Nucleus accumbens (tissue), 56 donors: ENCODE measurements at regions not wholly inside any gene's neighbourhood (a gene's known extent, or its start where the extent isn't known, plus 50 kb on each side); places are given as distances from the start of the nearest gene placed in this dataset.

Experiments used
- DNase-seq, 56 donors: peaks; one replicate each; lab custom pipeline; 2025; lab: John Stamatoyannopoulos, UW

DNA sequence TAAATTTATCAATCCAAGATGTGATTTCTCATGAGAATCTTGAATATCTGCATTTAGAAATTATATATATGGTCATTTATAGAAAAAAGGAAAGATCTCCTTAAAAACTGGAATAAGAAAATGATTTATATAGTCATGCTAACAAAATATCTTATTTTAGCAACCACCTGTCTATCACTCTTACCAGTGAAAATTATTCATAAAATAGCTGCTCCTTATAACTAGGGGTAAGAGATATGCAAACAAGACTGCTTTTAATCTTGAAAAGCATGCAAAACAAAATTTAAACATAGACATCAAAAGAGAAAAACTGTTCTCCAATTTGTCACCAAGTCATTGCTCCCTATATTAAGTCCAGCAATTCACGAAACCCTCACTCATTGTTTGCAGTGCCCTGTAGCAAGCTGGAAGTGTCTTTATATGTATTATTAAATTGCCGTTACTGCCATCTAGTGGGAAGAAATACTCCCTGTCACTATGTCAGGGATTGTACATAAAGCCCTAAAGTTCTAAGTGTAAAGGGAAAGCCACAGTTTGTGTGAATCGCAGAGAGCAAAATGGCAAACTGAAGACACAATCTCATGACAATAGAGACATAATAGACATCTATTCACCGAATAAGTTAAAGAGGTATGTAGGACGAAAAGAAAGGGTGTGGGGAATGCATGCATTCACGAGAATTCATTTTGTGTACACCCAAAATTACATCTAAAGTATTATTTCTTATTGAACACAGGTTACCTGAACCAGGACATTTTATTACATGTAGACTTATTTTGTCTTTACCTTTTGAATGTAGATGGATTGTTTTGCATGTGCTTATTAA, 600.5 kb downstream of the USP25 start:
- DNase-seq: peak in 14 of 56 donors; percentile 5 to 66 (median 18)

DNA sequence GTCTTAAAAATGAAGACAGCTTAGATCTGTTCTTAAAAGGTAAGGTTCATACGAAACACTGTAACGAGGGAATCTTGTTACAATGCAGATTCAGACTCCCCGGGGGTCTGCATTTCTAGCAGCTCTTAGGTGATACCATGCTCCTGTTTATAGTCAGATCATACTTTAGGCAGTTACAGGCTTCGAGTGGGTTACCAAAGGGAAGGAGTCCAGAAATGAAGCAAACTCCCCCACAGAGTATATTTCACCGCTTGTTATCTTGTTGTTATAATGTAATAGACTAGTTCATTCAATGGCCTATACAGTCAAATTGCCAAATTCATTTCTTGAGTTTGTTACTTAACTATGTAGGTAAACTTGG, 601.1 kb downstream of the USP25 start:
- no peak for DNase-seq

DNA sequence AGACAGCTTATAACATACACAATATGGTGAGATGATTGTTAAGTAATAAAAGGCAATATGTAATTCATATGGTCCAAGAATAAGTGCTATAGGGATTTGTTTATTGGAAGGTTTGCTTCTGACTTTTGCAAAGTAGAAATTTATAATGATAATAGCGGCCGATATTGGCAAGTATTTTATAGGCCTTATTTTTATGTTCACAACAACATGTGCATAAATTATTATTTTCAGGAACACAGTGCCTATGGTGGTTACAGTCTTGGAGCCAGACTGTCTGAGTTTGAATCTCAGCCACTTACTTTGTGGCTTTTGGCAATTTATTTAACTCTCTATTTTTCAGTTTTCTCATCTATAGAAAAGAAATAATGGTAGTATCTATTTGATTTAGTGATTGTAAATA, 607.5 kb downstream of the USP25 start:
- DNase-seq: no peak

DNA sequence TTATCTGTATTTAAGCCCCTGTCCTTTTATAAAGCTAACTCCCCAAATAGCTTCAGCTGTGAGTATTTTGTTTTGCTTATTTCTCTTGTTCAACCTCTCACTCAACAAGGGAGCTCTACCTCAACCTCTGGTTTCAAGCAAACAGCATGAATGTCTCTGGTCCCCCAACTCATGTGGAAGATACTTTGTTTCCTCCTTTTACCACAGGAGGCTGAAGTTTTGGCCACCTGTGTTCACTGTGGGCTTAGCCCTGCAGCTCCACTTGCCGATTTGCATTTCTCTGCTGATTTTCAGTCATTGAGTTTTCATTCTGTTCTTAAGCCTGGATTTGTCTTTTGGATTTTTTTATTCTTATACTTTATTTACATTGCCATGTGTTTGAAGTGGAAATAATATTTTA, 613.1 kb downstream of the USP25 start:
- DNase-seq: no peak

DNA sequence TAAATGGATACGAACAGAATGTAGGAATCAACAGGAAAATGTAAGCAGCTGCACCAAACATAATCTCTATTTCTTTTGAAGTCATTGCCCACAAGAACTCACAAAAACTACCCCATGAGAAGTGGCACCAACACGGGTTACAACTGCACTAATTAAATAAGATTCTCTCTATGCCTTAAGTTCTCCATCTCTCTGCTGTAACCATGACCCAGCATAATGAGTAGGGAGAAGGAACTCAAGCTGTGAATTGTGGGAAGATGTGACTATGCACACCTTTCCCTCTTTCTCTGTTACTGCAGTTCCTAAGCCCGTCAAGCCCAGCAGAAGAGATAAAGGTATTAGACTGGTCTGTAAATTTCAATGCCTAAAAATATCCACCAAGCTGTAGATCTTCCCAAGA, 614.0 kb downstream of the USP25 start:
- DNase-seq: no peak

DNA sequence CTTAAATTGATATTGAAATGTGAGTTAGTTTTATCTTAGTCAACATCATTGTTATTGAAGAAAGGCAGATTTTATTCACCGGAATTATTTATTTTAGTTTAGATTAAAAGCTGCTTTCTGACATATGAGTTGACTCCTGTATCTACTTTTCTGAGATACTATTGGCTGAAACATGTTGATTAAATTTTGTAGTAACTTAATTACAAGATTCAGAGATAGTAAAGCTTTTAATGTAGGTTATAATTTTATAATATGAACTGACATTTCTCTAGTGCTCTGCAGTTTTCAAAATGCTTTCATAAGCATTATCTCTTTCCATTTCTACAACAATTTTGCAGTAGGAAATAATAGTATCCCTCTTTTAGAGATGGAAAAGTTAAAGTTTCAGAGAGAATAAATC, 616.0 kb downstream of the USP25 start:
- no peak for DNase-seq

DNA sequence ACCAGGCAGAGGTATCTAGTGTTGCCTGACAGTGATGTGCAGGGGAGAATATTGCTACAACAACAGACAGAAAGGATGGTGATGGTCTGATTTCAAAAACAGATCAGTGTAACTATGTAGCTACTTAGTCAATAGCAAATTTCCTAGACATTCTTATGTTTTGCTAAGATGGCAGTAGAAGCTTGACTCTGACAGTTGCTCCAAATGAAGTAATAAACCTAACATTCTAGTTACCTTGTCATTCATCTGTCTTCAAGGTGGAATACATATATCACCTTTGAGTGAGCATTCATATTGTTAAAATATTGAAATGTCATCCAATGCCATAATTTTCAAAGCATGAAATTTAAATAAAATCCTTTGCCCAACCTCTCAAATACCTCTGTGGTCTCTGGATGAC, 617.4 kb downstream of the USP25 start:
- no peak for DNase-seq

DNA sequence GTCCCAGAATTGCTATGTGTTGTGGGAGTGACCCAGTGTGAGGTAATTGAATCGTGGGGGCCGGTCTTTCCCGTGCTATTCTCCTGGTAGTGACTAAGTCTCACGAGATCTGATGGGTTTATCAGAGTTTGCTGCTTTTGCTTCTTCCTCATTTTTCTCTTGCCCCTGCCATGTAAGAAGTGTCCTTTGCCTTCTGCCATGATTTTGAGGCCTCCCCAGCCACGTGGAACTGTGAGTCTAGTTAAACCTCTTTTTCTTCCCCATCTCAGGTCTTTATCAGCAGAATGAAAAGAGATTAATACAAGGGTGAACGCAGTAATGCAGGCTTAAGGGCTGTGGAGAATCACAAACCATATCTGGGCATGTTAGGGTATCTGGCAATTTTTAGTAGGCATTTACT, 624.0 kb downstream of the USP25 start:
- no peak for DNase-seq

DNA sequence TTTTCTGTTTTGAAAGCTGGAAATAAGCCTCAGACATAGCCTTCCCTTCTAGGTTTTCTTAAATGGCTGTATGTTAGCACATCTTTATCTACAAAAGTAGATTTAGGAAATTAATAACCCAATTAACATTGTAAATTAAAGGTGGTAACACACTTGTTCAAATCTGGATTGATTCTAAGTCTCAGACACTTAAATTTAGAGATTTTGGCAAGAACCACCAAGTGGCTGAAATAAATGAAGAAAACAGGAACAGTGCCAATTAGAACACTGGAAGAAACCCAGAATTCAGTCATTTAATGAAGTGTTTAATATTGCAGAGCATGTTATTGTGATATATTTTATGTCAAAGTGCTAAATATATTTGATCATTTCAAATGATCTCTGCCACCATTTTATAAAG, 628.2 kb downstream of the USP25 start:
- DNase-seq: no peak

DNA sequence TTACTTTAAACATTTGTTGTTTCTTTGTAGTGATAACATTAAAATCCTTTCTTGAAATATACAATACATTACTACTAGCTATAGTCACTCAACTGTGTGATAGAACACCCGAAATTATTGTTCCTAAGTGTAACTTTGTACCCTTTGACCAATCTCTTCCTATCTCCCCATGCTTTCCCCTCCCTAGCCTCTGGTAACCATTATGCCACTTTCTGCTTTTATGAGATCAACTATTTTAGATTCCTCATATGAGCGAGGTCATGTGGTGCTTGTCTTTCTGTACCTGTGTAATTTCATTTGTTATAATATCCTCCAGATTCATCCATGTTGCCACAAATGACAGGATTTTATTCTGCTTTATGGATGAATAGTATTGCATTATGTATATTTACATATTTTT, 629.0 kb downstream of the USP25 start:
- no peak for DNase-seq

DNA sequence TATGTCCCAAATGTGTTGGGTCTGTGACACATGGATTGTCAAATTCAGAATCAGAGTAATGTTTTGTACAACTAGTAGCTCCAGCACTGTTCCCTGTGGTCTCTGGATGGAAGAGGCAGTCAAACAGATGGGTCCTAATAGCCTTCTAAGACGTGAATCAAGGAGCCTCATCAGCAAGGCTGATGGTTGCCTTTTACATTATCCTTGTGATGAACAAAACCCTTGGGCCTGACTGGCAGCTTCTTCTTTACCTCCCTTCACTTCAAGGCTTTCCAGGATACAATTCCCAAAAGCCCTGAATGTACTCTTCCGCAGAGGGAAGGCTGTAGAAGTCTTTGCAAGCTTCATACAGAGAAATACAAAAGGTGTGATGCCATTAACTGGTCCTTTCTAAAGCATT, 633.3 kb downstream of the USP25 start:
- no peak for DNase-seq

DNA sequence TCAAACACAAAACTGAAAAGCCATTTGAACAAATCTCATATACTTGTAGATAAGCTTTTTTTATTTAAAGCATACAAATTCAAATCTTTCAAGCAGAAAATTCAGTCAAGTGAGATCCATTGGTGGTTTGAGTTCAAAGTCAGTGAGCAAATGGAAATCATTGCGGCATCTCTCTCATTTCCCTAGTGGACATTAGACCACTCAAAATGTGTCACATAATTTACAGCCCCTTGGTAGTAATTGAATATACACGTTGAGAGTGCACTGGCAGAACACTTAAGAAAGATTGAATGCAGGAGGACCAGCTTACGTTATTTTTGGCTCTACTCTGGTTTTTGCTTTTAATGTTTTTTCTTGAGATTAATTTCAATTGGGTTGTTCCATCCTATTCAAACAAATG, 633.7 kb downstream of the USP25 start:
- DNase-seq: no peak

DNA sequence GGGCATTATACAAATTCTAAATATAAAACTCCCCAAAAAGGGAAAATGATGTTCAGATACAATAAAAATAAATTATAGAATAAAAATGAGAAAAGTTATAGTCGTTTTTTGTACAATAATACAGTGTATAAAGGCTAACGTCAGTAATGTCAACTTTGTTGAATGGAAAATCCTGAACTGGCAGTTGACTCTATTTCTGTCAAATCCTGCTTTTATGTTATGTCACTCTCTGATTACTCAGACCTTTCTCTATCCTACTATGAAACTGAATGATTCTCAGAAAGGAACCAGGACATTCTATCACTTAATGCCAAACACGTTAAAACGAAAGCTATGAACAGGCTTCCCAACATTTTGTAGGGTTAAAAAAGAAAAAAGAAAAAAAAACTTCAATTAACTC, 636.4 kb downstream of the USP25 start:
- DNase-seq: no peak

DNA sequence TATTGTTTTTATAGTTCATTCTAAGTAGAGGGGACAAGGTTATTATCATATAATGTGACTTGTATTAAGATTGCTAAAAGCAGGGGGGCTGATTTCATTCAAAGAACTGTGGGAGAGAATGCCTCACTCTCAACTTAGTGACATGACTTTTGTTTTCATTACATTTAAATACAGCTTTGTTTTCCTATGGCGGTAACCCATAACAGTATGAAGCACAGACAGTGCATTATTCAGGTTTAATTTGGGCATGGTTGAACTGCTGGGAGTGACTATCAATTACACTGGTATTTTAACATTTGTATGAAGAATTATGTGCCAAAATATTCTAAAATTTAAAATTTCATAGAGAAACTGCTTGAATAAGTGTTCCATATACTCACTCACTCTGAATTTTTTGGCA, 637.3 kb downstream of the USP25 start:
- no peak for DNase-seq

DNA sequence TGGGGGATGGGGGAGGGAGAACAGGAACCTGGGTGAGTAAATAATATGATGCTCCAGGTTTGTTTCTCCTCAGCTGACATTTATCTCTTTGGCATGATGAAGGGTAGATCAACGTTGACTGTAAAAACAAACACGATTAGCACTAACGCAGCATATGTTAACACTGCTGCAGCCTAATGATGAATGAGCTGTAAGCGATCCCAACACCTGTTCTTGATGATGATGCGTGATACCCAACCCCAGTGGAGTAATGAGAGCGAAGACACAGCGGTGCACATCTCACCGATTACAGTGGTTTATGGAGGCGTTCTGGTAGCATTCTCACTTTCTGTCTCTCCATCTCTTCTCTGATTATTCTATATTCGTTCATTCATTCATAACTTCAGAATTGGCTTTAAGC, 640.4 kb downstream of the USP25 start:
- DNase-seq: no peak

DNA sequence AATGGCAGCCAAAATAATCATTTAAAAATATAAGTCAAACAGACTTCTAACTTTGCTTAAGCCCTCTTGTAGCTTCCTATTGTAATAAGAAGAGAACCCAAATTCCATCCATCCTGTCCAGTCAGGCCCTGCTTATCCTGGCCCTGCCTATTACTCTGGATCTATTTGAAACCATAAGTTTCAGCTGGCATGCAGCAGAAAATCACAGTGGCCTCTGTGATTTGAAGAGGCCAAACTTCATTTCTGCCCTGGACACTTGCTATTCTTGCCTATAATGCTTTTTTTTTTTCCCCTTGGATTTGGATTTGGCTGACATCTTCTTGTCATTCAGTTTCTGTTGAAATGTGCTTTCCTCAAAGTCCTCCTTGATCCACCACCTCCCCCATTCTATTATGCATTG, 642.8 kb downstream of the USP25 start:
- DNase-seq: no peak

DNA sequence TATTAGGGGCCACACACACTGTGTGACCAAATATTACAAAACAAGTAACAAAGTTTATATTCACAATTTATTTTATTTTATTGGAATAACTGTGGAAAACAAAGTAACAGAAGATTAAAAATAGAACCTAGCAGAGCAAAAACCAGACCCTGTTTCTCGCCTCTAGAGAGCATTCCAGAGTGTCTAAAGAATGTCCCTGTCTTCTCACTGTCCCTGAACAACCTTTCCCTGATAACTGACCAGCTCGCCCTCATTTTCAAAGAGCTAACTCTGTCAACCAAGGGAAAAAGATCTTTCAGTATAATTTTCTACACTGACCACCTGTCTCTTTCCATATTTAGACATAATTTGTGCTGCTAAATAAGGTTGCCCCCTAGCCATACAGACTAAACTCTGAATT, 646.9 kb downstream of the USP25 start:
- DNase-seq: no peak

DNA sequence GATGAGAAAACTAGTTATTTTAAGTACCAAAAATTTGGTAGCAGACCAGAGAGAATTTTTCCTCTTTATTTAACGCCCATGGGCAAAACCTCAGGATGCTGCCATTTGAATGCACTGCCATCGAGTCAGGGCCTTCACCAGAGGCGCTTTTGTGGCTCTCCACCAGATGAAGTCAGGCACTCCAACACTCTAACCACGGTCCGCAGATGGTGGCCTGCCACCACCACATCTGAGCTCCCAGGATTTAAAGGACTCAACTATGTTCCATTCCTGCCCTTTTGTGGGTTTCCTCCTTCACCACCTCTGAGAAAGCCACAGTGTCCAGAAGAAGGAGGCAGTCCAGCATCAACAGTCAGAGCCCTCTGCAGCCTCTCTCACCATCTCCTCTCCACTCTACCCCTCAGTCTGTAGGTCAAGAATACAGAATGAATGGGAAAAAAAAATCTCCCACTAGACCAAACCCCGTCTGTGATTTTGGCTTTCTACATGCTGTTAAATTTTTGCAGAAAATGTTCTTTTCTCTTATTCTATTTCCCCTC, 647.4 kb downstream of the USP25 start:
- no peak for DNase-seq

DNA sequence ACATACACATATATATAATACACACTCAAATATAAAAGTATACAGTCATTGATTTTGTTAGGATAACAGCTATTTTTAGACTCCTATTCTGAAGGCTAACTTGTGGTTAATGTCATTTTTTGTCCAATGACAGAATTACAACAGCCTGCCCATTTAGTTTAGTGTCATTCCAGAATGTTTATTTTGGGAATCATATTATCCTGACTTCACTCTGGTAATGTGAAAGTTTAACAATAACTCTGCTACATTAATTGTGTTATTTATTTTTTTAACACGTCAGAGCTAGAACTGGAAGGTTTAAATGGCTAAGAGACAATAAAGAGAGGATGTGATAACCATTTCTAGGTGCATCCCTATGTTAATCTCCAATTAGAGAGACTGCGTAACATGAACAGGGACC, 648.1 kb downstream of the USP25 start:
- DNase-seq: no peak

DNA sequence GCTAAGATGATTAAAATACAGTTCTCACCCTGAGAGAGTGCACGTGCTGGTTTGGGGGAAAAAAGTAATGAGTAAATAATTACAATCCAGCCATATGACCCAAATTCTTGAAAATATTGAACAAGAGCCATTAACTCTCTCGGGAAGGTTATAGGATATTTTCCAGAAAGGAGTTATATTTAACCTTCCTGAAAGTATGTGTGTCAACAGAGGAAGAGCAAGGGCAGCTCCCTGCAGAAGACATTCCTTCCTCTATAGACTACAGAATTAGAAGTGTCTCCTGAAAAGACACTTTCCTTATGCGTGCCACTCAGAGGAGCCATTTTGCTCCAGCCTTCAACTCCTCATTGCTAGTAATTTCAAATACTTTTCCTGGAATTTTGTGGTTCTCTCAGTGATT, 648.7 kb downstream of the USP25 start:
- DNase-seq: no peak

DNA sequence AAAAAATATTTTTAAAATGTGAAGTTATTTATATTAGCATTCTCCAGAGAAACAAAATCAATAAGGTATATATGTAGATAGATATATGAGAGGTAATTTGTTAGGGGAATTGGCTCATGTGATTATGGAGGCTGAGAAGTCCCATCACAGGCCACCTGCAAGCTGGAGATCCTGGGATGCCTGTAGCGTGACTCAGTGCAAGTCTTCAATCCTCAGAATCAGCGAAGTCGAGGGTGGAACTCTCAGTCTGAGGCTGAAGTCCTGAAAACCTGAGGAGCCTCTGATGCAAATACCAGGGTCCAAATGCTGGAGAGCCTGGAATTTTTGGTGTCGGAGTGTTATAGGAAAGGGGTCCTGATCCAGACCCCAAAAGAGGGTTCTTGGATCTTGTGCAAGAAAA, 658.5 kb downstream of the USP25 start:
- no peak for DNase-seq

DNA sequence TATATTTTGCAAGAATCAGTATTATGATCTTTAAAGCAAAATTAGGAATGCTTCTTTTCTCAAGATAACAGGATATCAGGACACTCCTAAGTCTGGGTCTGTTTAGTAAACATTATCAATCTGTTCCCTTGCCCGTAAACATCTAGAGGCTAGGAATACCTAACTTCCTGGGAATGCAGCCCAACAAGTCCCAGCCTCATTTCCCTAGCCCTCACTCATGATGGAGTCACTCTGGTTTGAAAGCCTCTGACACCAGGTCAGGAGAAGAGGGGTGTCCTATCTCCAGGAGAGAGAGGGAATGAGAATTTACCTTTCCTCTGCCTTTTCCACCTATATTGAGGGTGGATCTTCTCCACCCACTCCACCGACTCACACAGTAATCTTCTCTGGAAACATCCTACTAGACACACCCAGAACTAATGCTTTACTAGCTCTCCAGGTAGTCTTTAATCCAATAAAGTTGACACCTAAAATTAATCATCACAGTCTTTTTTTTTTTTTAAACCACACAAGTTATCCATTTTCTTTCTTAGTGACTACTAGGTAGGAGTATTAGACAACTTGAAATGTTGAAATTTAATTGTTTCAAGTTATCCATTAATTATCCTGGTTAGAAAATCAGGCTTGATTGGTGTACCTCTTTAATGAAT, 659.3 kb downstream of the USP25 start:
- no peak for DNase-seq
